HEK293 (cell line): ENCODE measurements at regions not wholly inside any gene's neighbourhood (a gene's known extent, or its start where the extent isn't known, plus 50 kb on each side); places are given as distances from the start of the nearest gene placed in this dataset.

Experiments used
- PBX3 ChIP-seq: sonication (generic); formaldehyde crosslinking; IDR thresholded peaks from 2 replicates; pipeline ENCODE4 v1.8.1; 2022; ENCODE audit warnings: mild to moderate bottlenecking, moderate library complexity, missing genetic modification reagents
- RBAK ChIP-seq: fragments of 450-650 bp; formaldehyde crosslinking; IDR thresholded peaks from 2 replicates; pipeline ENCODE4 v1.5.1; 2016; ENCODE audit warnings: missing biosample characterization, missing genetic modification characterization
- TF ChIP-seq, protein P1 (sequence below): fragments of 450-650 bp; formaldehyde crosslinking; IDR thresholded peaks from 2 replicates; pipeline ENCODE4 v1.5.1; 2016; ENCODE audit warnings: missing biosample characterization, missing genetic modification characterization

GRCh38 chrX:69396916-69397315, 107.2 kb upstream of the NALF2 start:
- TF ChIP-seq PBX3 (CRISPR knock-in tag): no peak
- TF ChIP-seq, protein P1, sequence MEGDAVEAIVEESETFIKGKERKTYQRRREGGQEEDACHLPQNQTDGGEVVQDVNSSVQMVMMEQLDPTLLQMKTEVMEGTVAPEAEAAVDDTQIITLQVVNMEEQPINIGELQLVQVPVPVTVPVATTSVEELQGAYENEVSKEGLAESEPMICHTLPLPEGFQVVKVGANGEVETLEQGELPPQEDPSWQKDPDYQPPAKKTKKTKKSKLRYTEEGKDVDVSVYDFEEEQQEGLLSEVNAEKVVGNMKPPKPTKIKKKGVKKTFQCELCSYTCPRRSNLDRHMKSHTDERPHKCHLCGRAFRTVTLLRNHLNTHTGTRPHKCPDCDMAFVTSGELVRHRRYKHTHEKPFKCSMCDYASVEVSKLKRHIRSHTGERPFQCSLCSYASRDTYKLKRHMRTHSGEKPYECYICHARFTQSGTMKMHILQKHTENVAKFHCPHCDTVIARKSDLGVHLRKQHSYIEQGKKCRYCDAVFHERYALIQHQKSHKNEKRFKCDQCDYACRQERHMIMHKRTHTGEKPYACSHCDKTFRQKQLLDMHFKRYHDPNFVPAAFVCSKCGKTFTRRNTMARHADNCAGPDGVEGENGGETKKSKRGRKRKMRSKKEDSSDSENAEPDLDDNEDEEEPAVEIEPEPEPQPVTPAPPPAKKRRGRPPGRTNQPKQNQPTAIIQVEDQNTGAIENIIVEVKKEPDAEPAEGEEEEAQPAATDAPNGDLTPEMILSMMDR (tag by site-specific recombination): no peak
- no peak for TF ChIP-seq RBAK (tag by site-specific recombination)
